Right forelimb (tissue), 1 donor: ENCODE measurements at regions not wholly inside any gene's neighbourhood (a gene's known extent, or its start where the extent isn't known, plus 50 kb on each side); places are given as distances from the start of the nearest gene placed in this dataset.

ENCODE experiments used
- DNase-seq: peaks from one replicate; pipeline ENCODE4 v3.0.0-alpha.2; 2018

- DNase-seq = no peak
Observed at GRCh38 chr2:176686328-176686727, 417.1 kb downstream of the MTX2 start.

- DNase-seq = no peak
Observed at GRCh38 chr2:176687342-176687741, 418.1 kb downstream of the MTX2 start.

DNA sequence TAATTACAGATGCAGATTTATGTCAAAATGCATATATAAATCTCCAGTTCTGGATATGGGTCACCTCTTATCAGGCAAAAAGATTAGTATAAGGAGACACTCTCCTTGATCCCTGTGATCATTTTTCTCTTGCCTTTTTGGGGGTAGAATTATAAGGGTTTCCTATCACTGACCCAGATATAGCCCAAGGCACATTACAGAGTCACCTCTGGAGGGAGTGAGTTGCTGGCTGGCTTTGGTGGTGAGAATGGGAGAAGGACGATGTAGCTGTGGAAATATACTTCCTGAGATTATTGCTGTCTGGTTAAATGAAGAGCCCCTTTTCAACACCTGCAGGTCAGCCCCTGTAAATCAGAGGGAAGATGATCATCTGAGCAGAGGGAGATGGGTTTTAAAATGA lies 418.7 kb downstream of the MTX2 start:
- DNase-seq = no peak

DNA sequence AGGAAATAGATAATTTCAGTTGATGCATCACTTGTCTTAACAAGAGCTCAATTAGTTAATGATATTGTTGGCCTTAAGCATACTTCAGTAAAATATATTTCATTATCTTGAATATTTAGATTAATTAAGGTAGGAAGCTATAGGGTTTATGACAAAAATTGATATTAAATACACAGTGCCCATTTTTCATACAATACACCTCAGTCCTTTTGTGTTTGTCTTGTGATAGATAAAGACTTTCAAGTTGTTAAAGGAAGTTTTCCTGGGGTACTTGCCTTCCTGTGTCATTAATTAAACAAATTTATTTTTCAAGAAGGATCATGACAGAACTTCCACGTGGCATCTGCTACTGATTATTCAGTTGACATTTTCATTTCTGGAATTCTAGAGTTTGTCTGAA lies 420.5 kb downstream of the MTX2 start:
- no peak for DNase-seq

DNA sequence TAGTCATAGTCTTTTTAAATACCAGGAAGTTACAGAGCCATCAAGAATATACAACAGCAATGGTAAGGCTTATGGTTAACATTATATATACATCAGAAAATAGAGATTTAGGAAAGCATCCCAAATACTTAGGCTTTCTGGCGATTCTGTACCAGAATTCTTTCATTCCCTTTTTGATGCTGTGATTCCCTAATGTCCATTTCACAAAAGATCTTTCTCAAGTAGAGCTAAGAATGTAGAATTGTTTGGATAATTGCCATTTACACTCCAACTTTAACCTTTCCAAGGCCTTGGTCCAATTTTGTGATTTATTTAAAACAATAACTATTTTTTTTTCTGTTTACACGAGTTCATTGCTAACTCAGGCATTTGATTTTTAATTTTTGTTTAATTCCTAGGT lies 422.2 kb downstream of the MTX2 start:
- DNase-seq = no peak

DNA sequence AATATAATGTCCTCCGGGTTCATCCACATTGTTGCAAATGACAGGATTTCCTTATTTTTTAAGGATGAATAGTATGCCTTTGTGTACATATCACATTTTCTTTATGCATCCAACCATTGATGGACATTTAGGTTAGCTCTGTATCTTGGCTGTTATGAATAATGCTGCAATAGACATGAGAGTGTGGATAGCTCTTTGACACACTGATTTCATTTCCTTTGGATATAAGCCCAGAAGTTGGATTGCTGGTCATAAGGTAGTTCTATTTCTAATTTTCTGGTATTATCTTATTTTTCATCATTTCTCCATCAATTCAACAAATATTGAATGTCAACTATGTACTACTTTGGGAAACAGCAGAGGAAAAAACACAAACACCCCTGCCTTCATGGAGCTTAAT lies 423.3 kb downstream of the MTX2 start:
- DNase-seq = no peak

DNA sequence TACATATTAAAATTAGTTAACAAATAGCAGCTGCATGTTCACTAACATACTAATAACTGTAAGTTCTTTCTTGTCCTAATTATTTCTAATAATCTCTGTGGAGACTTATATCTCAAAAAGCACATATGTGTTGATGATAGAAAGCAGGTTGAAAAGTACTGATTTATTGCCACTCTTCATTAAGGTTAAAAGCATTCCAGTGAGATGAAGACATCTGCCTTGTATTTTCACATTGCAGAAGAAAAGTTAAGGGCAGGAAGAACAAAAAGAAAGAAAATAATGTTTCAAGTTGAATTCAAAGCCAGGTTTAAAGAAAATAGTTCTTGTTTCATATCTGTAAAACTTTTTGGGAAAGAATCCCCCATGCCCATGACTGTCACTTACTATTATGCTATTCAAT lies 429.9 kb downstream of the MTX2 start:
- DNase-seq = no peak

DNA sequence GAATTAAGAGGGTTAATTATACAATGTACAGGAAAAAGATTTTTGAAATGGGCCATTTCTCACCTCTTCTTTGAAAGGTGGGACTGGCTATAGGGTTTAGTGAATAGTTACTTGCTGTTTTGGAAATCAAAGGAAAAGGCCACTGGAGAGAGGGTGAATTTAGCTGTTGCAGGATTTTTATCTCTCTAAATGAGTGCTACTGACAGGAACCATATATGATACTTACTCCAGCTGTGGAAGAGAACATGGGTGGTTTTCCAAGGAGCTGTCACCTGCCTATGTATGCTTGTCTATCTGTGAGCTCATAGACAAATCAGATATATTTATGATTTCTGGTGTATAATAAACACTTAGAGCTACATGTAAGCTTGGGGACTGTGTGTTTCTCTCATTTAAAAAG lies 430.4 kb downstream of the MTX2 start:
- no peak for DNase-seq

GRCh38 chr2:176702131-176702530 lies 432.9 kb downstream of the MTX2 start:
- no peak for DNase-seq

GRCh38 chr2:176704282-176704858 lies 435.1 kb downstream of the MTX2 start:
- DNase-seq = no peak

GRCh38 chr2:176709149-176709951 lies 440.1 kb downstream of the MTX2 start:
- DNase-seq = peak; percentile 53

DNA sequence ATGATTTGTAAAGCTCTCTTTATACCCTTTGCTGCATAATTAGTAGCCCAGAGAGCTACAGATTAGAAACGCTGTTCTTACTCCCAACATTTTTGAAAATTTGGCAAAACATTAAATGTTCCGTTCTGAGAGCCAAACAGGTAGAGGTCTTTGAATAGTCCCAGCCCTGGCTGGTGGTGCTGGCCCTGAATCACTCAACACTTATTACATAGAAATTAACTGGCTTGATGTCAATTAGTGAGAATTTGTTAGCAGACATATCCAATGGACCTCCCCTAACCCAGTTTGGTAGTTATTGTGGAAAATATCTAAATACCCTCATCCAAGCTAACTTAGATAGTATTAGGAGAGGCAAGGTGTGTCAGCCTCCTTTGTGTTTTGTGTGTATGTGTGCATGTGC lies 440.7 kb downstream of the MTX2 start:
- no peak for DNase-seq

DNA sequence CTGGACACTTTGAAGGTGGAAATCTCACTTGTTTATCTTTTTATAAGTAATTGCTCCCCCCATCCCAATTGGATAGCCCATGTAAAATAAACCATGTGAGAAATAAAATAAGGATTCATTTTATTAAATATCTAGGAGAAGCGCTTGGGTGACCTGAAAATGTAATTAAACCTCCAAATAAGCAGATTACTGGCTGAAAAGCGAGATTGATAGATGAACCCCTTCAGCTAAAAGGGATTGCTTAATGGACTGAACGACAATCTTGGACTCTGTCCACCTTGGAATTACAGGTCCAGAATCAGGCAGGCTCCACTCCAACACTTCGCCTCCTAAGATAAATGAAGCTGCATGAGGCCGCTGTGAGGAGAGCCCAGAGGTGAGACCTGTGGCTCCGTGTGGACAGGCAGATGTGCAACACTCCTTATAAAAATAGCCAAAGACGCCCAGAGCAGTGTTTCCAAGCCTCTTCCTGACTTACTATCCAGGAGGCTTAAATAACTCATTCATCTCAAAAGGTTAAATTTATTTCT lies 441.5 kb downstream of the MTX2 start:
- DNase-seq = no peak

DNA sequence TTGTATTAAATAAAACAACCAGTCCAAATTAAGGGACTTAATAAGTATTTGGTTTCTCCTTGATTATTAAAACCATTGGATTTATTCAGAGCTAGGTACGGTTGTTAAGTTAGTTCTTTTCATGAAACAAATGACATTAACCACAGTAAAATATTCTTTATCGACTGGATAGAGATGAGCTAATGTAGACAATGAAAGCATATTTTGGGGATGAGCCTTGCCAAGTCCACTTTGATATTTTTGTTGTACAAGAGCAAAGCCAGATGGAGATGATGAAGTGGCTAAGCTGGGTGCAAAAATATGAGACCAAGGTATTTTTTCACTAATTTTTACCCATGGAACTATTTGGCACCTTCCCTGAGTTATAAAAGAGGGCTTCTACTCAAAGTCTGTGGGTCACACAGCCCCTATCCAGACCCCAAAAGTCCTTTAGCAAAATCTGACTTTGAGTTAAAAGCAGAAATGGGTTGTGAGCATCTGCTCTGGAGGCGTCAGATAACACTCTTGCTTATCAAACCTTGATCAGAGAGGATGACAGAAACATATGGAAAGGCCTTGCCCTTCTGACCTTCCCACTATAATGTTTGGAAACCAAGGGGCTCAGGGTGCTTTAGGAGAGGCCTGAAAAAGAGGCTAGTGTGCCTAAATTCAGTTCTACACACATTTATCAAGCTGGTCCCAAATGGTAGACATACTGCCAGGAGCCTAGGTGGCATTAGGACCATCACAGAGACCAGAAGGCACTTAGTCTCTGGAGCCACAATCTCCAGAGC lies 456.8 kb downstream of the MTX2 start:
- no peak for DNase-seq

DNA sequence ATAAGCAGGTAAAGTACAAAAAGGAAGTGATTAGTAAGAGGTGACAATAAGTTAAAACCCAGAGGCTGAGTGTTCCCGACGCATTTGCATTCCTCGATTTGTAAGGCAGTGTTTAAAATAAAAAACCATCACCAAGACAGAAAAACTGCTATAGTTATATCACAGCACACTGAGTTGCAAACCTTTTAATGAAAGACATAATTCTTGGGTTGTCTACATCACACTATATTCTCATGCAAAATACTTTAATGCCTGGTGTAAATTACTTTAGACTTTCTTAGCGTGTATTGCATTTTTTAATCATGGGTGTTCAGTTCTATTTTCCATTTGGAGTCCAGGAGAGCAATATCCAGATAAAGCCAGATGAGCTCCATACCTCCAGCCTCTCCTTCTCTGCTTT lies 458.5 kb downstream of the MTX2 start:
- DNase-seq = no peak

DNA sequence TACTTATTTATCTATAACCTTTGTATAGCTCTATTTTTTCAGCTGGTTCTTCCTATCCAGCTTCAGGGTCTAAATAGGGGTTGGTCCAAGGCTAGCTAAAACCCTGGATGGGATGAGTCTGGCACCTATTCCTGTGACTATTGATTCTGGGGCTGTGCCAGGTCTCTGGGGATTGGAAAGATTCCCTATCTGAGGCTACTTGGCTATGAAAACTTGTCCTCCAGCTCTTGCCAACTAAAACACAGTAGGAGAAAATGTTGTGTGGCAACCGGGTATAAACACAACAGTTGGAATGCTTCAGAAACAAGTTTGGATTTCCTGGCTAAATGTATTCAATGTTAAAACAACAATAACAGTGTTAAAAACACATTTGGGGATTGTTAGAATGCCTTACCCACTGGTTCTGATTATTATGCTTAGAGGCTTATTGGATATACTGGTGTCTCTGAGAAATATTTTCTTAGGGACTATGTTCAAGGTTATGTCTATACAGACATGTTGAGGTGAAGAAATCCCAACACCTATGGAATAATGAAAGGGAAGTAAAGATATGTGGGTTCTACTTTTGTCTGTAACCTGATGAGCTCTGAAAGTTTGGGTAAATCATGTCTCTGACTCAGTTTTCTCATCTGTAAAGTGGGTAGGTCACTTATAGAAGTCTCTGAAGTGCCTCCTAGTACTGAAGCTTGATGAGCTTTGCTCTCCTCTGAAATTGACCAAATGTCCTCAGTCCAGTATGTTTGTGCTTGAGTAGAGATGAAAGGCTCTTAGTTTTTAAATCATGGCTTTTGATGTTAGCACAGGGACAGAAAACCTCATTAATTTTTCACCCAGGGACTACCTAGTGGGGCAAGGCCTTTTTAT lies 460.7 kb downstream of the MTX2 start:
- DNase-seq = peak; percentile 75

GRCh38 chr2:176732780-176733179 lies 463.5 kb downstream of the MTX2 start:
- DNase-seq = no peak

DNA sequence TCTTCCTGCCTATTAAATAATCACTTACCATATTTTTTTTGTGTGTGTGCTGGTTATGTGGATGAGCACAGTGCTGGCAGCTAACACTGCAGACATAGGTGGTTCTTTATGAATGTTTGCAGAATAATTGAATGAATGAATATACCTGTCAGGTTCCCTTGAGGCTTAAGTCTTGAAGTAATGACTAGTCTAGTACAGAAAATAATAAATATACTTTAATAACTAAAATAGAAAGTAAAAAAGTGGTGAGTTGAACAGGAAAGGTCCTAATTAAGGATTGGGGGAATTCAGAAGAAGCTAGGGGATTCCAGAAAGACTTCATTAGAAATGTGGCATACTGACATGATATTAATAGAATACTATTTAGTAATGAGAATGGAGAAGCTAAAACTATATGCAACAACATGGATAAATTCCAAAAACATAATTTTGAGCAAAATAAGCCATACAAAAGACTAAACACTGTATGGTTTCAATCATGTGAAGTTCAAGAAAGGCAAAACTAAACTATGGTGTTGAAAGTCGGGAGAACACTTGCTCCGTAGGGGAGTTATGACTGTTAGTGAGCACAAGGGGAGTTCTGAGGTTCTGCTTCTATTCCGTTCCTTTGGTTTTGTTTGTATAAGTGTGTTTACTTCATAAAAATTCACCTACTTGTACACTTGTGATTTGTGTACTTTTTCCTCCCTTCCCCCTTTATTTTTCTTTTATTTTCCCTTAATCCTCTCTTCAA lies 464.6 kb downstream of the MTX2 start:
- no peak for DNase-seq

- DNase-seq = no peak
Observed at GRCh38 chr2:176734868-176735267, 465.6 kb downstream of the MTX2 start.

- DNase-seq = no peak
Observed at GRCh38 chr2:176742271-176742670, 470.3 kb upstream of the HNRNPA3 start.

DNA sequence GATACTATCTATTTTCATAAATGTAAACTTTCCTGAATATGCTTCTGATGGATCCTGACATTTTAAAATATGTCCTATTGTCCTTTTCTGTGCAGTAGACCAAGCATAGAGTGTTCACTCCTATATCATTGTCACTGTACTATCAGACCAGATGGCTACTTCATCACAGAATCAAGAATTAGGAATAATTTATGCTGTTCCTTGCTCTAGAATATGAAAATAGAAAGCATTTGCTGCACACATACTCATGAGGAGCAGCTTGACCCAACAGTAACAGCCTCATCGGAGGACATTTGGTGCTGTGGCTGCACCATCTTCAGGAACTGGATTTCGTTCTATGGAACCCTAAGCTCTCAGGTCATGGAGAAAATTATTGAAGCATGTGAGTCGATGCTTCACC lies 468.9 kb upstream of the HNRNPA3 start:
- DNase-seq = no peak

GRCh38 chr2:176744146-176744545 lies 468.4 kb upstream of the HNRNPA3 start:
- DNase-seq = no peak
